Stimulated activated CD4-positive, alpha-beta T cell treated with anti-CD3 and anti-CD28 coated beads, Interleukin-2, amount 100 ng/mL, for 24 hours (primary cell): ENCODE measurements at regions not wholly inside any gene's neighbourhood (a gene's known extent, or its start where the extent isn't known, plus 50 kb on each side); places are given as distances from the start of the nearest gene placed in this dataset.
A peak's percentile ranks its signal among the peaks of the same experiment; 100 is the strongest.

ENCODE experiments used
- DNase-seq, 2 donors: peaks; one replicate each; pipeline ENCODE4 v3.0.0-alpha.2; 2020

DNA sequence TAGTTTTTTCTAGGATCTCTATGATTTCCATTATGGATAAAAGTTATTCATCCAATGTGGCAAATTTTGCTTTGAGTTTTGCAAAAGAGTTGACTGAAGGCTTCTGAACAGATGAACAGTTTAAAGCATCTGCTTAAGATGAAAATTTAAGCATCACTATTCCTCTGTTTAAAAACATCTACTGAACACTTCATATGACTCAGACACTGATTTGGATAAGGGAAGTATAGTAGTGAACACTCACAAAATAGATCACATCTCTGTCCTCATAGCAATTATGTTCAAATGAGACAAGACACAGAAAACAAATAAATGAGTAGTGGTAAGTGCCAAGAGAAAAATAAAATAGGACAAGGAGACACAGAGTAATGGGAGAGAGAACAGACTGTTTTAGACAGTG lies 157.3 kb downstream of the MBL2 start:
- DNase-seq = no peak

GRCh38 chr10:52615756-52616394 lies 156.7 kb downstream of the MBL2 start:
- DNase-seq = no peak

GRCh38 chr10:52616395-52616764 lies 156.2 kb downstream of the MBL2 start:
- DNase-seq = no peak

DNA sequence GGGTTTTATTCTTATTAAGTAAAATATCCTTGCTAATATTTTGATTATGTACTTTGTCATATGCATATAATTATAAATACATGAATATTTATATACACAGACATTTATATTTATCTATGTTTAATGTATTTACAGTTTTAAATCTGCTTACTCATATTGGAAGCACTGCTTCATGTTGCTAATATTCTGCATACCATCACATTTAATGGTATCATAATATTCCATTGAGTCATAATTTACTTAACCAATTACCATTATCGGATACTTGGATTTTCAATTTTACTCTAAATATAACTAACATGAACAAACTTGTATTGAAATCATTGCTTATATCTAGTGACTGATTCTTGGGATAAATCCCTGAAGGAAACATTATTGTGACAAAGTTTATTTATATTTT lies 155.2 kb downstream of the MBL2 start:
- DNase-seq = no peak

DNA sequence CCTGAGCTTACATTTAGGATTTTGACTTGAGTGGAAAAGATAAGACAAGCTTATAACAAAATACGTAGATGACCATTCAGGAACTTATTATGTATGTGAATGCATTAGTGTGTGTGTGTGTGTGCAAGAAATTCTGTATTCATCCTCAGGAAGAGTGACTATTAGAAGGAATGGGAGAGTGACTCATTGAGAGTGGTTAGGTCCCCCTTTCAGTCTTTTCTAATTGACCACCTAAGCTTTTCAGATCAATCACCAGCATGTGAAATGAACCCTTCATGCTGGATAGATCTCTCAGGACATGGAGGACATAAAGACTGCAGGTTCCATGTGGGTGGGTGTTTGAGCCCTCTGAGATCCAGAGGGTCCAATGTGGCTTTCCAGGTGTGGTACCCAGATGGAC lies 153.5 kb downstream of the MBL2 start:
- no peak for DNase-seq

DNA sequence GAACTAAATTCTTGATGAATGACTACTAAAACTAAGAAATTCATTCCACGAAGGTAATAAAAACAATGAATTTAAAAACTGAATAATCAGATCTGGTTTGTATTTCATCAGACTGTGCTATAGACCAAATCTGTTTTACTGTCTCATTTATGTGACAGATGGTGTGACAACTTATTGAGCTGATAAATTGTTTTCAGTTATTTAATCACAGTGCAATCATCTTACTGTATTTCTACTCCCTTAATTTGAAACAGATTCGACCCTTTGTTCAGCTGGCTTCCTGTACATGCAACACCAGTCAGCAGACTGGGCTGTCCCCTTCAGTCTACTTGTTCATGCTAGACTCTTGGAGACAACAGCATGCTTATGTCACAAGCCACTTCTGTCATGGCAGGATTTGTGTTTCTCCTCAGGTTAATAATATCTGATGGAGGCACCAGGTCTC lies 150.9 kb downstream of the MBL2 start:
- no peak for DNase-seq

DNA sequence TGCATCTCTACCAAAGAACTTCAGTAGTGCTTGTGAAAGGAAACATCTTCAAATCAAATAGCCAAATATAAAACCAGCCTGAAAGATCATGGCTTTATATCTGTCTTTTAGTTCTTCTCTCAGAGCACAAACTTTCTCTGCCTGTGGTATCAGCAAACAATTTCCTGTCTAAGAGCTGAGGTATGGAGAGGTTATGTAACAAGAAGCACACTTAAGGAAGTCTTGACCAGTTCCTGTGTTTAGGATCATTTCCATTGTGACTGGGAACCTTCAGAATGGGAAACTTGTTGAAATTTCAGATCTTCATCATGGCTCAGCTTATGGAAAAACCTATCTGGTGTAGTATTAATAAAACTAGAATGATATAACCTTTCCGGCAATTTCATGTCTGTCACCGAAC lies 148.8 kb downstream of the MBL2 start:
- DNase-seq = no peak

GRCh38 chr10:52627279-52627678 lies 145.3 kb downstream of the MBL2 start:
- no peak for DNase-seq

DNA sequence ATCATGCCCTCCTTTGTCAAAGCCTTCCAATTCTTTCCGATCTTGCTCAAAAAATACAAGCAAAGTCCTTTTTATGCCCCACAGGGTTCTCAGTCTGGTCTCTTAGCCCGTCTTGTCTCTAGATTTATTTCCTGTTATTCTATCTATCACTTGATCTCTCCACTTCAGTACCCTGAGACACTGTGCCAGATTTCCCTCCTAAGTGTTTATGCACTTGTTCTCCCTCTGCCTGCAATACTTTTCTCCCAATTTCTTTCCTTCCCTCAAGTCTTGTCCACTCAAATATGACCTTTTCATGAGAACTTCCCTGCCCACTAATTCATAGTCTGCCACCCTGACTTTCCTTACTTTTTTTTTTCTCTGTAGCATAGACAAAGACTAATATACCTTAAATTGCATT lies 141.4 kb downstream of the MBL2 start:
- no peak for DNase-seq

GRCh38 chr10:52631648-52632047 lies 140.9 kb downstream of the MBL2 start:
- DNase-seq = no peak

GRCh38 chr10:52632591-52632990 lies 140.0 kb downstream of the MBL2 start:
- no peak for DNase-seq

- DNase-seq = no peak
Measured at GRCh38 chr10:52633266-52633665, 139.3 kb downstream of the MBL2 start.

- DNase-seq = no peak
Measured at GRCh38 chr10:52635651-52636050, 136.9 kb downstream of the MBL2 start.

- no peak for DNase-seq
Measured at GRCh38 chr10:52636874-52637273, 135.7 kb downstream of the MBL2 start.

- no peak for DNase-seq
Measured at GRCh38 chr10:52637592-52637991, 135.0 kb downstream of the MBL2 start.

- no peak for DNase-seq
Measured at GRCh38 chr10:52639652-52640051, 132.9 kb downstream of the MBL2 start.

DNA sequence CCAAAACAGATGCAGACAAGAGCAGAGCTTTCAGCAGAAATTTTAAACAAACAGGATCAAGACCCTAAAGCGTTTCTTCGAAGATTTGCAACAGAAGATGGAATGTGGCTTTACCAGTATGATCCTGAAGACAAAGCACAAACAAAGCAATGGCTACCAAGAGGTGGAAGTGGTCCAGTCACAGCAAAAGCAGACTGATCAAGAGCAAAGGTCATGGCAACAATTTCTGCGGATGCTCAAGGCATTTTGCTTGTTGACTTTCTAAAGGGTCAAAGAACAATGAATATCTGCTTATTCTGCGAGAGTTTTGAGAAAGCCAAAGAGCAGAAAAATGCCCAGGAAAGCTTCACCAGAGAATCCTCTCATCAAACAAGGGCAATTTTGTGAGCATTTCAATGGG lies 130.4 kb downstream of the MBL2 start:
- DNase-seq = no peak

GRCh38 chr10:52644373-52645186 lies 128.0 kb downstream of the MBL2 start:
- DNase-seq = peak in 1 of 2 donors; percentile 16

DNA sequence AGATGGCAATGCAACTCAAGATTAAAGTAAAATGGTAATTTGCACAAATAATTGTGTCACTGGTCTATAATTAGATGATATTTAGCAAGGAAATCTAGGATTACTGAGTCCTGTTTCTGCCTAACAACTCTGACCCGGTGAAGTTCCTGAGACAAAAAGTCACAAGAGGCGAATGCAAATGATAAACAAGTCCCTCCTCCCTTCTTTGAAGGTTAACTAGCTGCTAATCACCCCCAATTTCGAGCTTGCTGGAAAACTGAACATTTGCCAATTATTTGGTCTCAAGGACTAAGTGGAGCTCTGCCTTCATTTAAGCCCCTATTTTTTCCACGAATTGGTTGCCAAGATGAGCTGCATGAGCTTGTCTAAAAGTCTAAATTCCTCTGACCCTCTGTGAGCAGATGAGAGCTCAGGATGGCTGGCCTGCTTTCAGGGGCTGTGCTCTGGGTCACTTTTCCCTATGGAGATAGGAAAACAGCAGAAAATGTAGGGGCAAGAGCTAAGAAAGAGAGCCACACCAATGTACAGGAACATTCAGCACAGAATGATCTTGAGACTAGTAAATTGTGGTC lies 127.3 kb downstream of the MBL2 start:
- DNase-seq = no peak

DNA sequence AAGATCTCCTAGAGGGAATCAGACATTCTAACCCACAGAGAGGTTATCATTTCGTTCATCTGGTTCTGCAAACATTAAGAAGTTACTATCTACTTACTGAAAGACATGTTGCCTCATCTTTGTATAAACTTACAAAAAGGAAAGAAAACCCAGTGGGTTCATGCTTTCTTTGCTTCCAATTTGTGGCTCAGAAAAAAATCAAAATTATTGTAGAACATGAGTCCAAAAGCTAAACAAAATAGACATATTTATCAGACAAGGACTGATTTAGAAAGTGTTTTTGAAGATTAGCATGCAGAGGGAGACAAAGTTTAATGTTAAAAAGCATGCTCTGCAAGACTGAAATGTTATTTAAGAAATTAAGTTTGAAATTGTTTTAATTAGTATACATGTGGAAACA lies 123.1 kb downstream of the MBL2 start:
- DNase-seq = no peak

DNA sequence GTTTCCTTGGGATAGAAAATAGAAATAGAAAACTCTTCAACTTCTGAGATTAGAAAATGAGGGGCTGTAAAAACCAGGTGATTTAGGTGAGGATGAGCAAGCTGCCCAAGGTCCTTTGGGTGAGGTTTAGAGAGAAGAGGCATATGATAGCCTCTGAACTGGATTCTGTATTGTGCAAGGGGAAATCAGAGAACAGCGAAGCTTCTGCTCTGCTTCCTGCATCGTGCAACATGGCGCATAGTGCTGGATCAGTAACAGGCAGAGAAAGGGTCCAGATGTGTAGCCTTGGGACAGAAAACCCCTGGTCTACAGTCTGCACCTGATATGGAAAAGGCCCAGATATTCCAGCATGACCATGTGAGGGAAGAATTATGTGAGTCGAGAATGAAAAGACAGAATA lies 121.7 kb downstream of the MBL2 start:
- DNase-seq = no peak

- DNase-seq = no peak
Measured at GRCh38 chr10:52651293-52651692, 121.3 kb downstream of the MBL2 start.

GRCh38 chr10:52652431-52653262 lies 119.9 kb downstream of the MBL2 start:
- no peak for DNase-seq
